GM12874 (cell line): ENCODE measurements at regions not wholly inside any gene's neighbourhood (a gene's known extent, or its start where the extent isn't known, plus 50 kb on each side); places are given as distances from the start of the nearest gene placed in this dataset.

Experiments used
- TF ChIP-seq, protein P1 (sequence below): IDR thresholded peaks from 2 replicates; pipeline ENCODE4 v1.5.1; 2011; ENCODE audit warnings: low read depth, mild to moderate bottlenecking, control low read depth, low read length, moderate library complexity; ENCODE audit not compliant: insufficient read depth

DNA sequence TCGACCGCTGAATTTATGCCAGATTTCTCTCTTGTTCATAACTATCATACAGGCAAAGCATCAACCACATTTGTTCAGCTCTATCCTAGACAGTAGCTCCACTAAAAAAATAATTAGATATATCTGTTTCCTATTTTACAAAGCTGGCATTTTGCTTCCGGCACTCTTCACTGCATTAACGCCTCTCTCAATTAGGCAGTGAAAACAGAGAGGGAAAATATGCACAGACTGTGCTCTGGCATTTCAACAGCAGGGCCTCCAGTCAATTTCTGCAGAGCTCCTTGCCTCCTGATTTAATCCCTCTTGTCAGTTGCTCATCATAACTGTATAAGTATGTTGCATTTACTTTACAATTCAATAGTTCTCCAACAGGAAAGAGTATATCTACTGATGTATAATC is 666.9 kb upstream of the INTU start:
- TF ChIP-seq, protein P1, sequence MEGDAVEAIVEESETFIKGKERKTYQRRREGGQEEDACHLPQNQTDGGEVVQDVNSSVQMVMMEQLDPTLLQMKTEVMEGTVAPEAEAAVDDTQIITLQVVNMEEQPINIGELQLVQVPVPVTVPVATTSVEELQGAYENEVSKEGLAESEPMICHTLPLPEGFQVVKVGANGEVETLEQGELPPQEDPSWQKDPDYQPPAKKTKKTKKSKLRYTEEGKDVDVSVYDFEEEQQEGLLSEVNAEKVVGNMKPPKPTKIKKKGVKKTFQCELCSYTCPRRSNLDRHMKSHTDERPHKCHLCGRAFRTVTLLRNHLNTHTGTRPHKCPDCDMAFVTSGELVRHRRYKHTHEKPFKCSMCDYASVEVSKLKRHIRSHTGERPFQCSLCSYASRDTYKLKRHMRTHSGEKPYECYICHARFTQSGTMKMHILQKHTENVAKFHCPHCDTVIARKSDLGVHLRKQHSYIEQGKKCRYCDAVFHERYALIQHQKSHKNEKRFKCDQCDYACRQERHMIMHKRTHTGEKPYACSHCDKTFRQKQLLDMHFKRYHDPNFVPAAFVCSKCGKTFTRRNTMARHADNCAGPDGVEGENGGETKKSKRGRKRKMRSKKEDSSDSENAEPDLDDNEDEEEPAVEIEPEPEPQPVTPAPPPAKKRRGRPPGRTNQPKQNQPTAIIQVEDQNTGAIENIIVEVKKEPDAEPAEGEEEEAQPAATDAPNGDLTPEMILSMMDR = no peak

DNA sequence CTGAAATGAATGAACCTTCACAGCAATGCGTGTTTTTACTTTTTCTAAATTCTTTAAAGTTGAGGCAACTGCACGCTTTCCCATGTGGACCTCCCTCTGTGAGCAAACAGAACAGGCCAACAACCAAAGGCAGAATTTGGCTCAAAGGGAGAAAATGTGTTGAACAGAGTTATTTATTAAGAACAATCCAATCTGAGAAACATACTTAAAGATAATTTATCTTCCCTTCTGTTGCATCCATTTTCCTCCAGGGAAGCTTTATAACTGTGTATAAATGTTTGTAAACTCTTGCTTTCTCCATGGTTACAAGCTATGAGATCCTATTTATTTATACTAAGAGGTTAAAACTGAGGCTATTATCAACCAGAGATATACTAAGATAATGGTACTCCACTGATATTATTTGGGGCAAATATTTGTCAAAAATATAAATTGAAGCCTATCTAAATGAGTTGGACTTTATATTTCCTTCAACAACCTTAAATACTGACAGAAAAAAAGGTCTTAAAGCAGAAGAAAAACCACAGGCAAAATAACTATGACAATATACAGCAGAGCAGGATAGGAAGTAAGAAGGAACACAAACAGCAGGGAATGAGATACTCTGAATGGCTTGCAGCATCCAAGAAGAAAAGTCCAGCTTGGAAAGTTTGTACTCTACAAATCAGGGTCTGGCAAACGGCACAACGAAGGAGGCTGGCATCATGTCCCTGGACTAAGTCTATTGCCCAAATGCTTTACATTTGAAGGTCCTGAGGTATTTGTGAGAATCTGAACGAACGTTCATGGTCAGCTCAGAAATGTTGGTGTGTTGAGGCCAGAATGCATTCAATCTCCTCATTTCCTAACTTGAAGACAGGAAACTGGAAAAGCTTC is 663.2 kb upstream of the INTU start:
- TF ChIP-seq, protein P1 = no peak

DNA sequence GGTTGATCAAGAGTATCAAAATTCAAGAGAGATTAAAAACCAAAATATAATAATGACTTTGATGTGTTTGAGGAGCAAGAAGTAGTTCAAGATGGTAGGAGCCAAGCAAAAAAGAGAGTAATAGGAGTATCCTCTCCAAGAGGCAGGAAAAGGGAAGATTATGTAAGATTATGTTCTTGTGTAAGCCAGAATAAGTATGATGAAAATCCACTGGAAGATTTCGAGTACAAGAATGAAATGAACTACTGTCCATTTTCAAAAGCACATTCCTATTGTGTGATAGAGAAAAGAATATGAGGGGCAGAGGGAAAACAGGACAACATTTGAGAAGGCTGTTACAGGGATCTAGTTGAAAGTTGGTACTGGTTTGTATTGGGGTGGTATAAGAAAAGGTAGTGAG is 659.6 kb upstream of the INTU start:
- TF ChIP-seq, protein P1 = no peak

DNA sequence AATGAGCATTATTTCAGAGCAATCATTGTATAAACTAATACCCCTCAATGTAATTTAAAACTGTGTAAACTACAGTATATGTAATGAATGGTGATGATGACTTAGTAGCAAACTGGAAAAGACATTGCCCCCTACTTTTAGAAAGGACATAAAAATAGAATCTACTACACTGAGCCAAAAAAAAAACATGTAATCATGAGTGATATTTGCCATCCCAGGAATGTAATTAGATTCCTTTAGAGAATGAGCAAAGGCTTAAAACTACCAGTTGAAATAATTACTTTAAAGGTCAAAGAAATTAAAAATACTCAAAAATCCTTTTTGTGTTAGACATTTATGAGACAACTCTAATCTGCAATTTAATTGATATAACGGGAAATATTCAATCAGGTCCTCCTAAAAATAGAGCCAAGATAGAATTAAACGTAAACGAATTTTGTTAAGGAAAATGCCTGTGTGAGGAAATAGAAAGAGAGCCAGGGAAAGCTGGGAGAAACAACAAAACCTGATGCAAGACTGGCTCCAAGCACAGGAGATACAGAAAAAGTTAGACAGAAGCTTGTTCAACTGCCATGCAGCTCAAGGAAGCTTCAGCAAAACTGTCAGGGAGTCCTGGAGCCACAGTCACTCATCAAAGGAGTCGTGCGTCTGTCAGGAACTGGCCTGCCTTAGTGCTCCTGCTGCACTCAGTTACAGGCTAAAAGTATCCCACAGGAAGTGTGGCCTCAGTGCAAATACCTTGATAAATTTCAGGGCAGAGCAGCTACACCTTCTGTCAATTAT is 655.7 kb upstream of the INTU start:
- TF ChIP-seq, protein P1 = no peak

DNA sequence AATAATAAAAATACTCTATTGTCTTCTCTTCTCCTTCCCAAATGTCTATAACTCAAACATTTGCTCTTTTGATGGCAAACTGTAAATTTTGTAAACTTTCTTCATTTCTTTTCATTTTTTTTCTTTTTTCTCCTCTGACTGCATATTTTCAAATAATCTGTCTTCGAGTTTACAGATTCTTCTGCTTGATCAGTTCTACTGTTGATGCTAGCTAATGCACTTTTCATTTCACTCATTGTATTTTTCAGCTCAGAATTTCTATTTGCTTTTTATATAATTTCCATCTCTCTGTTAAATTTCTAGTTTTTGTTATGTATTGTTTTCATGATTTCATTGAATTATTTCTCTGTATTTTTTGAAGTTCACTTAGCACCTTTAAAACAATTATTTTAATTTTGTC is 646.8 kb upstream of the INTU start:
- TF ChIP-seq, protein P1 = no peak

DNA sequence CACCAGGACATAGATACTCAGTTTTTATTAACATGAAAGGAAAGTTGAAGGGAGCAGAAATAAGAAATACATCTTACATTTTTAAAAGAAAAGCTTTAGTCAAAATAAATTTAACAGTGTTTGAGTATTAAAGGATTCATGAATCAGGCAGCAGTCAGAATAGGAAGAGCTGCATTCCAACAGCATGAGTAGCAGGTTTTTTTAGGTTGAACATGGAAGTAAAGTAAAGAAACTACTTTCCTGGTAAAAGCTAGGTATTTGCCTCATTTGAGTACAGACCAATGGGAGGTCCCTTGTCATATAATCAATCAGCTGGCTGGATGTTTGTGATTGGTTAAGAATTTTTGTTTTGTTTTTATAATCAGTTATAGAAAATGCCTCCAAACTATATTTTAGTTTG is 645.9 kb upstream of the INTU start:
- TF ChIP-seq, protein P1 = no peak

DNA sequence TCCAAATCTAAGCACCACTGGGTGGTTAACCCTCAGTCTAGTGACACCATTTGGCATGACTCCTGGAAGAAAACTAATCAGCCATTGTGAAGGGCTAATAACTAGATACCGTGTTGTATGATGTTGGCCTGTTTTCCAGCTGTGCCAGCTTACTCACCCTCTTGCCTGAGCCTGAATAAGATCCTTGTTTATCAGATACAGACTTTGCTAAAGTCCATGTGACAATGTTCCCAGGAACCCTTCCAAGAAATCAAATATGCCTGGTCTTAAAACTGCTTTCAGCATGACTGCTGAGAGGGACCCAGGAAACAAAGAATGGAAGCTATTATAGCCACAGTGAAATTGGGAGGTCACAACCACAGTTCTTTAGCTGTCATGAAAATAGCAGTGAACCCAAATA is 640.8 kb upstream of the INTU start:
- TF ChIP-seq, protein P1 = no peak
